ENCODE measurements at regions not wholly inside any gene's neighbourhood (a gene's known extent, or its start where the extent isn't known, plus 50 kb on each side); places are given as distances from the start of the nearest gene placed in this dataset.

DNA sequence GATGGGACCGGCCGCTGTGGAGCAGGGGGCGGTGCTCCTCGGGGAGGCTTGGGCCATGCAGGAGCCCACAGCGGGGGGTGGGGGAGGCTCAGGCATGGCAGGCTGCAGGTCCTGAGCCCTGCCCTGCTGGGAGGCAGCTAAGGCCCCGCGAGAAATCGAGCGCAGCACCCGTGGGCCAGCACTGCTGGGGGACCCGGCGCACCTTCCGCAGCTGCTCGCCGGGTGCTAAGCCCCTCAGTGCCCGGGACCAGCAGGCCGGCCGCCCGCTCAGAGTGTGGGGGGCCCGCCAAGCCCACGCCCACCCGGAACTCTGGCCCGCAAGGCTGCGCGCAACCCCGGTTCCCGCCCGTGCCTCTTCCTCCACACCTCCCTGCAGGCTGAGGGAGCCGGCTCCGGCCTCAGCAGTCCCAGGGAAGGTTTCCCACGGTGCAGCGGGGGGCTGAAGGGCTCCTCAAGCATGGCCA is 131.5 kb downstream of the SNX18 start:
- intact Hi-C loops (cut with DNase I), result loop anchor here in 9 of 10 donors (5.0 to 10.0 kb wide), 7 partner anchors 112 to 196 kb away; partner anchors contain the start of gene SNX18 (in 3 of the 9)
- ATAC-seq, result no peak

DNA sequence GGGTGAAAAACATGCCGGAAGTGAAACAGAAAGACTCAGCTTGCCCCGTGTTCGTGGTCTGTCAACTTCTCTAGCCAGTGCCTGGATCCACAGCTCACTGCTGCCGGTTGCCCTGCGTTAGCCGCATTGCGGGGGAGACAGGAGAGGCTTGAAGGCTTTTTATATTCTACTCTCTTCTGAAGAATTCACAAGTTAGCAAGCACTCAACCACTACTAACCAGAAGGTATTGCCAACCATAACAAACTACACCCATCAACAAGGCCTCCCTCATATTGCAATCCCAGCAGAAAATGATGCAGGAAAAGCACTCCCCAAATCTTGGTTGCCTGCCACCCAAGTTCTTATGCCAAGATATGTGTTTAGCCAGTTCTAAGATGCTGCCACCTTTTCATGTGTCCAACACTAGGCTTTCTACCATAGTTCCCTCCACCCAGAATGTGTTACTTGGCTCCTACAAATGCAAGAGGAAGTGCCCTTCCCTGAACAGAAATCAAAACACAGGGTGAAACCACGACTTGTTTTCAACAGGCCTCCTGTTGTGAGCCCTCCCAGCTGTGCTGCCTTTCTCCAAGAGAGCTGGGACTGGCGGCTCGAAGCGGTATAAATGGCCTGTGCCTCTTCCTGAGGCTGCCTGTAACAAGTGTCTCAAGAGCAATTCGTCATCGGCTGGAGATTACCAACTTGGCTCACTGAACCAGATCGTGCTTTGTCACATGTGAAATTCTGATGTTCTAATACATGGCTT is 129.0 kb downstream of the SNX18 start:
- Histone ChIP-seq H3K27me3 (no peaks in the 10 kb centered on the region), H3K36me3 (no peaks in the 10 kb centered on the region), H3K27ac (peak overlapping the region; percentile 65 to 96 (median 76)), H3K4me1 (peaks cover 0 to 48% (median 23%) of the 10 kb centered on the region in 12 donors), H3K4me3 (peak overlapping the region in 6 of 12 donors; percentile 3 to 29 (median 8)), H3K9me3 (no peaks in the 10 kb centered on the region)
- DNase-seq, result peak; percentile 78 to 92 (median 92)
- peak; percentile 91 to 97 (median 95) for ATAC-seq
- intact Hi-C loops (cut with DNase I), result loop anchor here in 9 of 10 donors (5.0 to 10.0 kb wide), 7 partner anchors 109 to 198 kb away; partner anchors contain the start of gene SNX18 (in 3 of the 9)
- WGBS, 4 donors, result 20 to 31% (median 27%) methylated on average over 14 of the region's 14 CpGs
- TF ChIP-seq POLR2A (IDR thresholded peaks at IDR 0.05), result no peak
- TF ChIP-seq, protein P1, sequence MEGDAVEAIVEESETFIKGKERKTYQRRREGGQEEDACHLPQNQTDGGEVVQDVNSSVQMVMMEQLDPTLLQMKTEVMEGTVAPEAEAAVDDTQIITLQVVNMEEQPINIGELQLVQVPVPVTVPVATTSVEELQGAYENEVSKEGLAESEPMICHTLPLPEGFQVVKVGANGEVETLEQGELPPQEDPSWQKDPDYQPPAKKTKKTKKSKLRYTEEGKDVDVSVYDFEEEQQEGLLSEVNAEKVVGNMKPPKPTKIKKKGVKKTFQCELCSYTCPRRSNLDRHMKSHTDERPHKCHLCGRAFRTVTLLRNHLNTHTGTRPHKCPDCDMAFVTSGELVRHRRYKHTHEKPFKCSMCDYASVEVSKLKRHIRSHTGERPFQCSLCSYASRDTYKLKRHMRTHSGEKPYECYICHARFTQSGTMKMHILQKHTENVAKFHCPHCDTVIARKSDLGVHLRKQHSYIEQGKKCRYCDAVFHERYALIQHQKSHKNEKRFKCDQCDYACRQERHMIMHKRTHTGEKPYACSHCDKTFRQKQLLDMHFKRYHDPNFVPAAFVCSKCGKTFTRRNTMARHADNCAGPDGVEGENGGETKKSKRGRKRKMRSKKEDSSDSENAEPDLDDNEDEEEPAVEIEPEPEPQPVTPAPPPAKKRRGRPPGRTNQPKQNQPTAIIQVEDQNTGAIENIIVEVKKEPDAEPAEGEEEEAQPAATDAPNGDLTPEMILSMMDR (IDR thresholded peaks at IDR 0.05), result peak in 2 of 12 donors; percentile 5 to 10

More for the DNA sequence above, 131.5 kb downstream of the SNX18 start:
- 33 to 97% (median 88%) methylated on average over 1 to 32 of the region's 32 CpGs for WGBS, 4 donors
- DNase-seq, result no peak
- no peaks in the 10 kb centered on the region for H3K9me3 ChIP-seq
- H3K4me1 ChIP-seq, result peaks cover 0 to 54% (median 26%) of the 10 kb centered on the region in 12 donors
- H3K4me3 ChIP-seq, result no peak overlapping the region
- TF ChIP-seq POLR2A (IDR thresholded peaks at IDR 0.05), result no peak
- TF ChIP-seq, protein P1 (IDR thresholded peaks at IDR 0.05), result no peak
- no peaks in the 10 kb centered on the region for H3K27me3 ChIP-seq
- no peaks in the 10 kb centered on the region for H3K36me3 ChIP-seq
- H3K27ac ChIP-seq, result no peak overlapping the region

DNA sequence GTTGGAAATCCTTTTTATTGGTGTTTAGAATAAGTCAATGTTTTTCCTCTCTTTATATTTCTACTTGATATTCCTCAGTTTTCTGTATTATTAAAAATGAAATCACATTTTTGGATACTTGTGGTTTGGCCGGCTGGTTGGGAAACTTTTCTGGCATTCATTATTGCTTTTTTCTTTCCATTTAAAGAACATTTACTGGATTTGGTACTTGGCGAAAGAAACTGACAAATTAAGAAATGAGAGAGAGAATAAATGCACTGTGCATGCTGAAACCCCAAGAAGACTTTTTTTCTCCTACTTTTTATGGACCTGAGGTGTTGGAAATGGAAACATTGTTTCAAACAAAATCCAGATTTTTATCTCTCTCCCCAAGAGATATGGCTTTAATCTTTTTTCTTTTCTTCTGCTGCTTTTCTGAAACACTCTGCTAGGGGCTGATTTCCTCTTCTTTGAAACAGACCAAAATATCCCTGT is 128.4 kb downstream of the SNX18 start:
- Histone ChIP-seq H3K36me3 (no peaks in the 10 kb centered on the region), H3K27ac (peak overlapping the region; percentile 65 to 96 (median 76)), H3K27me3 (no peaks in the 10 kb centered on the region), H3K4me1 (peaks cover 0 to 45% (median 21%) of the 10 kb centered on the region in 12 donors), H3K4me3 (peak overlapping the region in 4 of 12 donors; percentile 3 to 9 (median 6)), H3K9me3 (no peaks in the 10 kb centered on the region)
- TF ChIP-seq, protein P1 (IDR thresholded peaks at IDR 0.05), result no peak
- TF ChIP-seq POLR2A (IDR thresholded peaks at IDR 0.05), result no peak
- peak in 2 of 4 donors; percentile 4 to 5 for ATAC-seq
- intact Hi-C loops (cut with DNase I), result loop anchor here in 9 of 10 donors (5.0 to 10.0 kb wide), 7 partner anchors 109 to 199 kb away; partner anchors contain the start of gene SNX18 (in 3 of the 9)
- no peak for DNase-seq
- WGBS, 4 donors, result 74 to 80% (median 78%) methylated on average over 2 of the region's 2 CpGs

DNA sequence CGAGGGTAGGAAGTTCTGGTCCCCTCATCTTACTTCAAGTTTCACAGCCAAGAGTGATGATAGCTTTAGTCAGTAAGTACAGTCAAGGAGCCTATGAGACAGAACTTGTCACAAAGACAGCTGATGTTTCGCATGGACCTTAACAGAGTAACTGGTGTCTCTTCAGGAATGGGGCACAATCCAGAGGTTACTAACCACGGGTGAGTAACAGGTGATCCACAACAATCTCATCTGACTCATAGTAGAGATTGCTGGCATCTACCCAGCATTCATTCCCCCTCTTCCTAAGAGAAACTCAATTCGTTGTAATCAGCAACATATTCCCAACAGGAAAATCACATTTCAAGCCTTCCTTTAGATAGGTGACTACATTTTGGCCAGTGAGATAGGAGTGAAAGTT is 126.7 kb downstream of the SNX18 start:
- TF ChIP-seq, protein P1 (IDR thresholded peaks at IDR 0.05), result no peak
- TF ChIP-seq POLR2A (IDR thresholded peaks at IDR 0.05), result no peak
- ATAC-seq (no peak), DNase-seq (no peak)
- Histone ChIP-seq H3K4me1 (peaks cover 0 to 45% (median 21%) of the 10 kb centered on the region in 12 donors), H3K36me3 (no peaks in the 10 kb centered on the region), H3K27me3 (no peaks in the 10 kb centered on the region), H3K9me3 (no peaks in the 10 kb centered on the region), H3K4me3 (no peak overlapping the region), H3K27ac (no peak overlapping the region)
- WGBS, 4 donors, result 67 to 87% (median 73%) methylated on average over 4 of the region's 4 CpGs
- intact Hi-C loops (cut with DNase I), result loop anchor here in 5 of 10 donors (1.0 to 10.0 kb wide), 4 partner anchors 119 to 201 kb away; no protein-coding TSS in a partner anchor
